IMR-90 (cell line): ENCODE measurements at regions not wholly inside any gene's neighbourhood (a gene's known extent, or its start where the extent isn't known, plus 50 kb on each side); places are given as distances from the start of the nearest gene placed in this dataset.

Experiments used
- BHLHE40 ChIP-seq: fragments of 150-350 bp; IDR thresholded peaks from 2 replicates; pipeline ENCODE4 v1.6.1; 2016; ENCODE audit warnings: mild to moderate bottlenecking, low read depth, low read length
- CHD1 ChIP-seq: IDR thresholded peaks from 2 replicates; pipeline ENCODE4 v1.6.1; 2012; ENCODE audit warnings: low read depth, low read length, improper control_type of control experiment
- CTCF ChIP-seq: conservative IDR thresholded peaks from 2 replicates; pipeline ENCODE4 v1.5.1; 2012; ENCODE audit warnings: mild to moderate bottlenecking, low read depth, low read length, improper control_type of control experiment
- FOS ChIP-seq: fragments of 150-350 bp; IDR thresholded peaks from 2 replicates; pipeline ENCODE4 v1.6.1; 2016; ENCODE audit warnings: low read depth, low read length
- MAFK ChIP-seq: IDR thresholded peaks from 2 replicates; pipeline ENCODE4 v1.6.1; 2012; ENCODE audit warnings: low read depth, low read length, improper control_type of control experiment
- MAZ ChIP-seq: IDR thresholded peaks from 2 replicates; pipeline ENCODE4 v1.6.1; 2012; ENCODE audit warnings: low read depth, mild to moderate bottlenecking, low read length, improper control_type of control experiment, moderate library complexity, borderline replicate concordance
- MXI1 ChIP-seq: IDR thresholded peaks from 2 replicates; pipeline ENCODE4 v1.6.1; 2012; ENCODE audit warnings: low read depth, mild to moderate bottlenecking, low read length, moderate library complexity, borderline replicate concordance
- NFE2L2 ChIP-seq: fragments of 150-350 bp; IDR thresholded peaks from 2 replicates; pipeline ENCODE4 v1.6.1; 2016; ENCODE audit warnings: low read depth, mild to moderate bottlenecking, low read length
- POLR2A ChIP-seq: IDR thresholded peaks from 2 replicates; pipeline ENCODE4 v1.6.1; 2012; ENCODE audit warnings: mild to moderate bottlenecking, low read depth, low read length
- RCOR1 ChIP-seq: IDR thresholded peaks from 2 replicates; pipeline ENCODE4 v1.6.1; 2012; ENCODE audit warnings: mild to moderate bottlenecking, low read length, improper control_type of control experiment; ENCODE audit not compliant: insufficient replicate concordance
- SMC3 ChIP-seq: fragments of 150-350 bp; IDR thresholded peaks from 2 replicates; pipeline ENCODE4 v1.6.1; 2016; ENCODE audit warnings: low read depth, mild to moderate bottlenecking, antibody characterized with exemption, low read length, moderate library complexity
- USF2 ChIP-seq: fragments of 150-350 bp; IDR thresholded peaks from 2 replicates; pipeline ENCODE4 v1.6.1; 2017; ENCODE audit warnings: mild to moderate bottlenecking, antibody characterized with exemption, low read length, low read depth
- TF ChIP-seq, protein P1 (sequence below): fragments of 150-350 bp; IDR thresholded peaks from 2 replicates; pipeline ENCODE4 v1.6.1; 2016; ENCODE audit warnings: low read depth, mild to moderate bottlenecking, low read length, moderate library complexity, borderline replicate concordance

- no peak for TF ChIP-seq CTCF
- TF ChIP-seq POLR2A: no peak
- no peak for TF ChIP-seq RCOR1
- no peak for TF ChIP-seq USF2
- no peak for TF ChIP-seq MXI1
- no peak for TF ChIP-seq CHD1
- no peak for TF ChIP-seq MAFK
- TF ChIP-seq NFE2L2: no peak
- no peak for TF ChIP-seq FOS
- TF ChIP-seq, protein P1, sequence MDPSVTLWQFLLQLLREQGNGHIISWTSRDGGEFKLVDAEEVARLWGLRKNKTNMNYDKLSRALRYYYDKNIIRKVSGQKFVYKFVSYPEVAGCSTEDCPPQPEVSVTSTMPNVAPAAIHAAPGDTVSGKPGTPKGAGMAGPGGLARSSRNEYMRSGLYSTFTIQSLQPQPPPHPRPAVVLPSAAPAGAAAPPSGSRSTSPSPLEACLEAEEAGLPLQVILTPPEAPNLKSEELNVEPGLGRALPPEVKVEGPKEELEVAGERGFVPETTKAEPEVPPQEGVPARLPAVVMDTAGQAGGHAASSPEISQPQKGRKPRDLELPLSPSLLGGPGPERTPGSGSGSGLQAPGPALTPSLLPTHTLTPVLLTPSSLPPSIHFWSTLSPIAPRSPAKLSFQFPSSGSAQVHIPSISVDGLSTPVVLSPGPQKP: no peak
- TF ChIP-seq SMC3: no peak
- no peak for TF ChIP-seq BHLHE40
- no peak for TF ChIP-seq MAZ
Observed at GRCh38 chr17:77906377-77906871, 52.1 kb upstream of the TNRC6C start.
